Body of pancreas (tissue), 4 donors: ENCODE measurements at regions not wholly inside any gene's neighbourhood (a gene's known extent, or its start where the extent isn't known, plus 50 kb on each side); places are given as distances from the start of the nearest gene placed in this dataset.

Source experiments
- CTCF ChIP-seq, 7 experiments: fragments of 450-650 bp in 4 of 7; fragments of 200-600 bp in 3 of 7; sonication (generic) in 3 of 7; IDR thresholded peaks; one replicate each; pipeline ENCODE4 v1.5.1; 2016 to 2019; ENCODE audit warnings: antibody characterized with exemption in 7 of 7
- POLR2A ChIP-seq, 3 donors: fragments of 450-650 bp; IDR thresholded peaks; one replicate each; pipeline ENCODE4 v1.6.1; 2016; ENCODE audit warnings: antibody characterized with exemption in 3 of 3, mild to moderate bottlenecking in 2 of 3

DNA sequence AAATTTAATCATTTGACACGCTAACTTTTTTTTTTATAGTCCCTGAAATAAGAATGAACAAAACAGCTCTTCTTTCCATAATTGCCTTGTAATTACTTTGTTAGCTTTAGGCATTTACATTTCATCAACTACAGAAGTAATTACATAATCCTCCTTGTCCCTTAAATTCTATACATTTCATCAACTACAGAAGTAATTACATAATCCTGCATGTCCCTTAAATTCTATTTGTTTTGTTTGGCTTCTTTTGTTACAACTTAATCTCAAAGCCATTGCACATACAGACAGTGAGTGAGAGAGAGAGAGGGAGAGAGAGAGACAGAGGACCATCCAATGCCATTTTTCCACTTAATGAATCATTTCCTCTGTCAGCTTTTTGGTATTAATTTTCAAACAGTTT lies 873.2 kb downstream of the METTL15 start:
- TF ChIP-seq CTCF (IDR thresholded peaks at IDR 0.05) (no peak), POLR2A (IDR thresholded peaks at IDR 0.05) (no peak)
